SU-DHL-6 (cell line): ENCODE measurements at regions not wholly inside any gene's neighbourhood (a gene's known extent, or its start where the extent isn't known, plus 50 kb on each side); places are given as distances from the start of the nearest gene placed in this dataset.

Experiments used
- EZH2phosphoT487 ChIP-seq: fragments of 200-600 bp; sonication (generic), shearing (Covaris generic); conservative IDR thresholded peaks from 2 replicates; pipeline ENCODE4 v1.6.1; 2018; ENCODE audit warnings: mild to moderate bottlenecking, antibody characterized with exemption, low read length, moderate library complexity, mixed read lengths
- TF ChIP-seq, protein P1 (sequence below): fragments of 200-600 bp; sonication (generic); IDR thresholded peaks from one replicate; pipeline ENCODE4 v1.5.1; 2017; ENCODE audit warnings: antibody characterized with exemption, mild to moderate bottlenecking, low read length, moderate library complexity; ENCODE audit not compliant: insufficient read depth, poor library complexity, severe bottlenecking

DNA sequence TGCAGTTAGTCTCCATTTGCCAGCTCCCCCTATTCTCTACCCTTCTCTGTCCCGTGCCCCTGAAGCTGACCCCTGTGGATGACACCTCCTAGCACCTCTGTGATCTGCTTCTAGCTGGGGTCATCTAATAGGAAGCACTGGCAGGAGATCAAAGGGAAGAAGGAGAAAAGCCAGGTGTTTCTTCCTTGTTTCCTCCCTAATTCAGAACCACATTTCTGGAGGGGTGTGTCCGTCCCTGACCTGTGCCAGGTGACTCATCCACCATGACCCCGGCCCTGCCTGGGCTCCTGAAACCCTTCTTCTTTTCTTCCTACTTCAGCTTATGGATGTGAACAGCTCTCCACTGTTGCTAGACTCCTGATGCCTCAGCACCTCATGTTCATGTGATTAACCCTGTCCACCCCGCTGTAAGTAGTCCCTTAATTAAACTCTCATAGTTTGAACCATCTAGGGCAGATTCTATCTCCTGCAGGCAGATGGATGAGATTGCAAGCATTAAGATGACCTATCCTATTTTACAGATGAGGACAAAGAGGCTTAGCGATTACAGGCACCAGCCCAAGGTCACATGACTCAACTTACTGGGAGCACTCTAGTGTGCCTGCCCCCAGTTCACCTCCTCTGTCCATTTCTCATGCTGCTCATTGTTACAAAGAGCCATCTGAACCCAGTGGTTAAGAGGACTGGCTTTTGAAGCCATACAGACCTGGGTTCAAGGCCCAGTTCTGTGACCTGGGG is 770.5 kb downstream of the MED13L start:
- TF ChIP-seq, protein P1, sequence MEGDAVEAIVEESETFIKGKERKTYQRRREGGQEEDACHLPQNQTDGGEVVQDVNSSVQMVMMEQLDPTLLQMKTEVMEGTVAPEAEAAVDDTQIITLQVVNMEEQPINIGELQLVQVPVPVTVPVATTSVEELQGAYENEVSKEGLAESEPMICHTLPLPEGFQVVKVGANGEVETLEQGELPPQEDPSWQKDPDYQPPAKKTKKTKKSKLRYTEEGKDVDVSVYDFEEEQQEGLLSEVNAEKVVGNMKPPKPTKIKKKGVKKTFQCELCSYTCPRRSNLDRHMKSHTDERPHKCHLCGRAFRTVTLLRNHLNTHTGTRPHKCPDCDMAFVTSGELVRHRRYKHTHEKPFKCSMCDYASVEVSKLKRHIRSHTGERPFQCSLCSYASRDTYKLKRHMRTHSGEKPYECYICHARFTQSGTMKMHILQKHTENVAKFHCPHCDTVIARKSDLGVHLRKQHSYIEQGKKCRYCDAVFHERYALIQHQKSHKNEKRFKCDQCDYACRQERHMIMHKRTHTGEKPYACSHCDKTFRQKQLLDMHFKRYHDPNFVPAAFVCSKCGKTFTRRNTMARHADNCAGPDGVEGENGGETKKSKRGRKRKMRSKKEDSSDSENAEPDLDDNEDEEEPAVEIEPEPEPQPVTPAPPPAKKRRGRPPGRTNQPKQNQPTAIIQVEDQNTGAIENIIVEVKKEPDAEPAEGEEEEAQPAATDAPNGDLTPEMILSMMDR: no peak
- TF ChIP-seq EZH2phosphoT487: no peak
